Neuronal stem cell (in vitro differentiated cells): ENCODE measurements at regions not wholly inside any gene's neighbourhood (a gene's known extent, or its start where the extent isn't known, plus 50 kb on each side); places are given as distances from the start of the nearest gene placed in this dataset.
"Not testable (repeated sequence)": the region's sequence is repeated elsewhere in the genome, so short reads cannot be mapped to it uniquely, and the experiment has no call there.

Source experiments
- DNase-seq: peaks from one replicate; pipeline ENCODE4 v3.0.0-alpha.2; 2013; ENCODE audit warnings: low spot score
- H2AFZ ChIP-seq: one replicate; pipeline ENCODE4 v1.6.1; 2013; ENCODE audit warnings: mild to moderate bottlenecking, low read length, inconsistent platforms
- H2AK5ac ChIP-seq: 2 replicates; pipeline ENCODE4 v1.6.1; 2013; ENCODE audit warnings: low read depth, mild to moderate bottlenecking, inconsistent platforms, low read length, moderate library complexity, mixed read lengths
- H2BK120ac ChIP-seq: 2 replicates; pipeline ENCODE4 v1.6.1; 2013; ENCODE audit warnings: low read depth, mild to moderate bottlenecking, inconsistent platforms, low read length, moderate library complexity, mixed read lengths
- H2BK12ac ChIP-seq: one replicate; pipeline ENCODE4 v1.6.1; 2013; ENCODE audit warnings: low read length, inconsistent platforms
- H2BK15ac ChIP-seq: 2 replicates; pipeline ENCODE4 v1.6.1; 2013; ENCODE audit warnings: mild to moderate bottlenecking, low read length, inconsistent platforms, mixed read lengths
- H2BK5ac ChIP-seq: one replicate; pipeline ENCODE4 v1.6.1; 2013; ENCODE audit warnings: inconsistent platforms, mild to moderate bottlenecking, low read length, moderate library complexity
- H3K14ac ChIP-seq: one replicate; pipeline ENCODE4 v1.6.1; 2013; ENCODE audit warnings: low read length, inconsistent platforms
- H3K18ac ChIP-seq: 2 replicates; pipeline ENCODE4 v1.6.1; 2013; ENCODE audit warnings: low read length, inconsistent platforms
- H3K23ac ChIP-seq: 2 replicates; pipeline ENCODE4 v1.6.1; 2013; ENCODE audit warnings: low read depth, mild to moderate bottlenecking, mixed read lengths, low read length, inconsistent platforms; ENCODE audit not compliant: poor library complexity
- H3K27ac ChIP-seq: replicated peaks from 3 replicates; pipeline ENCODE4 v1.5.1; 2013; ENCODE audit warnings: low read length, inconsistent platforms
- H3K27me3 ChIP-seq, 3 experiments: 2 replicates each; pipeline ENCODE4 v1.6.1; 2013; ENCODE audit warnings: low read length in 3 of 3, mild to moderate bottlenecking in 2 of 3, inconsistent platforms in 1 of 3, low read depth in 1 of 3, mixed read lengths in 1 of 3, moderate library complexity in 1 of 3; ENCODE audit not compliant: control insufficient read depth in 3 of 3, insufficient read depth in 3 of 3
- H3K36me3 ChIP-seq, 2 donors: replicated peaks in 1 of 2; 2 replicates each; pipeline ENCODE4 v1.6.1; 2013; ENCODE audit warnings: low read length in 2 of 2; ENCODE audit not compliant: control insufficient read depth in 2 of 2, insufficient read depth in 2 of 2
- H3K4ac ChIP-seq: 2 replicates; pipeline ENCODE4 v1.6.1; 2013; ENCODE audit warnings: inconsistent platforms, mild to moderate bottlenecking, low read length, moderate library complexity
- H3K4me1 ChIP-seq, 2 donors: 1 replicate in 1 of 2; 2 replicates in 1 of 2; pipeline ENCODE4 v1.6.1; 2013; ENCODE audit warnings: low read length in 2 of 2, low read depth in 1 of 2; ENCODE audit not compliant: control insufficient read depth in 2 of 2, insufficient read depth in 1 of 2
- H3K4me2 ChIP-seq: one replicate; pipeline ENCODE4 v1.6.1; 2013; ENCODE audit warnings: mild to moderate bottlenecking, low read length, inconsistent platforms; ENCODE audit not compliant: insufficient read depth, poor library complexity, severe bottlenecking
- H3K4me3 ChIP-seq, 2 donors: 2 replicates each; pipeline ENCODE4 v1.5.1; 2013; ENCODE audit warnings: low read length in 2 of 2, mild to moderate bottlenecking in 2 of 2, inconsistent platforms in 1 of 2, moderate library complexity in 1 of 2
- H3K79me1 ChIP-seq: one replicate; pipeline ENCODE4 v1.6.1; 2013; ENCODE audit warnings: low read depth, mild to moderate bottlenecking, inconsistent platforms, low read length, moderate library complexity
- H3K9ac ChIP-seq: one replicate; pipeline ENCODE4 v1.6.1; 2013; ENCODE audit warnings: mild to moderate bottlenecking, low read depth, low read length, inconsistent platforms; ENCODE audit not compliant: poor library complexity
- H3K9me3 ChIP-seq, 2 donors: replicated peaks in 1 of 2; 2 replicates each; pipeline versions ENCODE3 to v1.6.1; 2013; ENCODE audit warnings: low read length in 2 of 2, mild to moderate bottlenecking in 2 of 2, inconsistent platforms in 1 of 2, low read depth in 1 of 2, mixed read lengths in 1 of 2, moderate library complexity in 1 of 2; ENCODE audit not compliant: control insufficient read depth in 2 of 2, insufficient read depth in 1 of 2
- H4K8ac ChIP-seq: one replicate; pipeline ENCODE4 v1.6.1; 2013; ENCODE audit warnings: low read depth, mild to moderate bottlenecking, inconsistent platforms, low read length, moderate library complexity
- H4K91ac ChIP-seq: one replicate; pipeline ENCODE4 v1.6.1; 2013; ENCODE audit warnings: low read length, low read depth, mild to moderate bottlenecking, inconsistent platforms; ENCODE audit not compliant: poor library complexity
- WGBS, 2 donors: extraction: QIAGEN DNeasy Blood & Tissue Kit; methylation state at CpG; one replicate each; pipeline ENCODE4 v1.1.7; 2013; ENCODE audit warnings: missing lambda C conversion rate in 2 of 2, mixed read lengths in 1 of 2; ENCODE audit not compliant: insufficient read length in 2 of 2, insufficient replicate concordance in 1 of 2; ENCODE audit errors: extremely low coverage in 2 of 2; 5-methylcytosine and 5-hydroxymethylcytosine counted together

DNA sequence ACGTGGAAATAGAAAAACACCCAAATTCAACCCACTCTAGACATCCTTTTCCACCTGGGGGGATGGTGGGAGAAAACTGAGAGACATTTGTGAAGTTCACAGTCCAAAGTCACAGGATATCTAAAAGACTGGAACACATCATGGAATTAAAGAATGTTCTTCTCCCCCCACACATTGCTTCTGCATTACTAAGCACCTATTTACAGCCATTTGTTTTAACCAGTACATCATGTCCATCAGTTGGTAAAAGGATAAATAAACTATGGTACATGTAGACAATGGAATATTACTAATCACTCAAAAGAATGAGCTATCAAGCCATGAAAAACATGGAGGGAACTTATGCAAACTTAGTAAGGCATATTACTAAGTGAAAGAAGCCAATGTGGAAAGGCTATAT, 185.5 kb upstream of the ANXA10 start:
- WGBS, 2 donors, result no CpG with 5 or more reads among the region's 1 CpG
- H2BK5ac ChIP-seq, result no peak overlapping the region
- H3K4me2 ChIP-seq, result no peak overlapping the region
- no peaks in the 10 kb centered on the region for H3K36me3 ChIP-seq
- no peaks in the 10 kb centered on the region for H3K27me3 ChIP-seq
- no peak overlapping the region for H2AK5ac ChIP-seq
- H3K18ac ChIP-seq, result no peak overlapping the region
- H3K14ac ChIP-seq, result no peak overlapping the region
- H3K23ac ChIP-seq, result no peak overlapping the region
- no peaks in the 10 kb centered on the region for H3K9me3 ChIP-seq
- H2BK12ac ChIP-seq, result no peak overlapping the region
- no peak overlapping the region for H4K8ac ChIP-seq
- H2AFZ ChIP-seq, result no peak overlapping the region
- H3K4ac ChIP-seq, result no peak overlapping the region
- H2BK120ac ChIP-seq, result no peak overlapping the region
- H3K4me3 ChIP-seq, result no peak overlapping the region
- no peaks in the 10 kb centered on the region for H3K4me1 ChIP-seq
- no peak for DNase-seq
- no peak overlapping the region for H2BK15ac ChIP-seq
- no peak overlapping the region for H3K9ac ChIP-seq
- H4K91ac ChIP-seq, result no peak overlapping the region
- no peak overlapping the region for H3K27ac ChIP-seq
- no peaks in the 10 kb centered on the region for H3K79me1 ChIP-seq

- no peak for DNase-seq
- H3K9ac ChIP-seq, result no peak overlapping the region
- H4K8ac ChIP-seq, result no peak overlapping the region
- no peak overlapping the region for H3K18ac ChIP-seq
- H3K27ac ChIP-seq, result no peak overlapping the region
- no peak overlapping the region for H4K91ac ChIP-seq
- H3K4me2 ChIP-seq, result no peak overlapping the region
- no peak overlapping the region for H2BK120ac ChIP-seq
- no peaks in the 10 kb centered on the region for H3K79me1 ChIP-seq
- no peak overlapping the region for H2BK15ac ChIP-seq
- H2AK5ac ChIP-seq, result no peak overlapping the region
- no peak overlapping the region for H2AFZ ChIP-seq
- H3K27me3 ChIP-seq, result no peaks in the 10 kb centered on the region
- no peak overlapping the region for H3K4me3 ChIP-seq
- no peak overlapping the region for H2BK12ac ChIP-seq
- H2BK5ac ChIP-seq, result no peak overlapping the region
- H3K14ac ChIP-seq, result no peak overlapping the region
- no peaks in the 10 kb centered on the region for H3K4me1 ChIP-seq
- no peaks in the 10 kb centered on the region for H3K9me3 ChIP-seq
- no peak overlapping the region for H3K23ac ChIP-seq
- no peaks in the 10 kb centered on the region for H3K36me3 ChIP-seq
- no peak overlapping the region for H3K4ac ChIP-seq
Measured at GRCh38 chr4:167908816-167909215, 183.5 kb upstream of the ANXA10 start.

DNA sequence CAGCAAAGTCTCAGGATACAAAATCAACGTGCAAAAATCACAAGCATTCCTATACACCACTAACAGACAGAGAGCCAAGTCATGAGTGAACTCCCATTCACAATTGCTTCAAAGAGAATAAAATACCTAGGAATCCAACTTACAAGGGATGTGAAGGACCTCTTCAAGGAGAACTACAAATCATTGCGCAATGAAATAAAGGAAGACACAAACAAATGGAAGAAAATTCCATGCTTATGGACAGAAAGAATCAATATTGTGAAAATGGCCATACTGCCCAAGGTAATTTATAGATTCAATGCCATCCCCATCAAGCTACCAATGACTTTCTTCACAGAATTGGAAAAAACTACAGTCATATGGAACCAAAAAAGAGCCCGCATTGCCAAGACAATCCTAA, 179.8 kb upstream of the ANXA10 start:
- H4K91ac ChIP-seq, H3K27me3 ChIP-seq, H2BK15ac ChIP-seq, H3K18ac ChIP-seq, H2AK5ac ChIP-seq, H3K14ac ChIP-seq, H2AFZ ChIP-seq, H3K36me3 ChIP-seq, H3K4ac ChIP-seq, H3K79me1 ChIP-seq, H3K9ac ChIP-seq, H3K9me3 ChIP-seq, DNase-seq, H2BK120ac ChIP-seq, H3K4me1 ChIP-seq, H4K8ac ChIP-seq, H3K4me3 ChIP-seq, H3K27ac ChIP-seq, H2BK5ac ChIP-seq, H2BK12ac ChIP-seq, H3K4me2 ChIP-seq, H3K23ac ChIP-seq: not testable (repeated sequence)
- WGBS, 2 donors, result no CpG with 5 or more reads among the region's 3 CpGs

DNA sequence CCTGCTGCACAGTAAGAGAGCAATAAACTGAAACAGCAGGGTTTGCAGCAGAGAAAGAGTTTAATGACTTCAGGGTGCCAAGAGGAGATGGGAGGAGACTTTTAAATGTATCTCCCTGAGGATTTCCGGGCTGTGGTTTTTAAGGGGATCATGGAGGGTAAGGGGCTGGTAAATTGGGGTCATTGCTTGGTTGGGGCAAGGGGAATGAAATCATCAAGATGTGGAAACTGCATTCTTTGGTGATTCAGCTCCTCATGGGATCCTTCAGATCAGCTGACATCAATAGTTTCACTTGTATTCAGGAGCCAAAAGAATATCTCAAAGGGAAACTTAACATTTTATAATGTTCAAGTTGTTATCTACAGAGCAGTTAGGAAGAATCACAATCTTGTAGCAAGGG, 174.3 kb upstream of the ANXA10 start:
- no CpG with 5 or more reads among the region's 1 CpG for WGBS, 2 donors
- Histone ChIP-seq H3K9me3 (peaks cover 1 to 5% of the 10 kb centered on the region in 2 donors), H2BK15ac (no peak overlapping the region), H2AFZ (no peak overlapping the region), H3K4me1 (no peaks in the 10 kb centered on the region), H3K4me3 (no peak overlapping the region), H3K9ac (no peak overlapping the region), H2BK120ac (no peak overlapping the region), H3K4ac (no peak overlapping the region), H3K27me3 (no peaks in the 10 kb centered on the region), H3K18ac (no peak overlapping the region), H3K36me3 (no peaks in the 10 kb centered on the region), H3K23ac (no peak overlapping the region), H3K14ac (no peak overlapping the region), H4K8ac (no peak overlapping the region), H2BK5ac (no peak overlapping the region), H2BK12ac (no peak overlapping the region), H3K79me1 (no peaks in the 10 kb centered on the region), H3K27ac (no peak overlapping the region), H4K91ac (no peak overlapping the region), H2AK5ac (no peak overlapping the region), H3K4me2 (no peak overlapping the region)
- DNase-seq, result no peak
